NT2/D1 (cell line): ENCODE measurements at regions not wholly inside any gene's neighbourhood (a gene's known extent, or its start where the extent isn't known, plus 50 kb on each side); places are given as distances from the start of the nearest gene placed in this dataset.

ENCODE experiments used
- DNase-seq: peaks from one replicate; pipeline ENCODE4 v3.0.0-alpha.2; 2011; ENCODE audit warnings: low read depth, low spot score
- H3K27me3 ChIP-seq: 2 replicates; pipeline ENCODE4 v1.6.0; 2011; ENCODE audit warnings: mild to moderate bottlenecking; ENCODE audit not compliant: insufficient read length, insufficient read depth
- H3K36me3 ChIP-seq: 2 replicates; pipeline ENCODE4 v1.6.1; 2011; ENCODE audit warnings: mild to moderate bottlenecking, low read length, mixed read lengths; ENCODE audit not compliant: insufficient read depth, insufficient read length
- H3K4me1 ChIP-seq: 2 replicates; pipeline ENCODE4 v1.5.1; 2011; ENCODE audit not compliant: insufficient read depth, insufficient read length
- H3K4me3 ChIP-seq: 2 replicates; pipeline ENCODE4 v1.5.1; 2011; ENCODE audit warnings: low read depth; ENCODE audit not compliant: insufficient read length
- H3K9ac ChIP-seq: 2 replicates; pipeline ENCODE4 v1.6.0; 2011; ENCODE audit warnings: low read depth; ENCODE audit not compliant: insufficient read length
- H3K9me3 ChIP-seq: 2 replicates; pipeline ENCODE4 v1.5.1; 2011; ENCODE audit warnings: mild to moderate bottlenecking, low read length; ENCODE audit not compliant: insufficient read depth
- SUZ12 ChIP-seq: IDR thresholded peaks from 2 replicates; pipeline ENCODE4 v1.6.1; 2011; ENCODE audit not compliant: insufficient read length, insufficient read depth; ENCODE audit errors: extremely low read depth
- YY1 ChIP-seq: IDR thresholded peaks from 2 replicates; pipeline ENCODE4 v1.6.1; 2011; ENCODE audit not compliant: insufficient read length, insufficient read depth
- ZNF274 ChIP-seq: IDR thresholded peaks from 2 replicates; pipeline ENCODE4 v1.6.1; 2011; ENCODE audit warnings: mild to moderate bottlenecking, low read depth, low read length

DNA sequence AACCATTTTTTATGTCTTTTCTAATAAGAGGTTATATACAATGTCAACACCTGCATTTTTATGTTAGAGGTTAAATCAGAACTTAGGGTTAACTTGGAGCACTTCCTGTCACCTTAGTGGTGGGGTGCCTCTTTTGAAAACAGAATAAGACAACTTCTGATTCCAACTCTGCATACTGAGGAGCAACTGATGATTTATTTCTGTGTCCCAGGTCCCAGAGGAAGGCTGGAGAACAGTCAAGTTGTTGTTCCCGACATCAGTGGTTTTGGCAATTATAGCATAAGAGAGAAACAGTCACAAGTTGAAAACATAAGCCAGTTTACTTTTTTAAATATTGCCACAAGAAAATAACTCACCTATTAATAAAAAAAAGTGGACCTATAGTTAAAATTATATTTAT lies 871.0 kb upstream of the ADAMTS5 start:
- Histone ChIP-seq H3K9ac (no peak overlapping the region), H3K4me1 (no peaks in the 10 kb centered on the region), H3K9me3 (no peaks in the 10 kb centered on the region), H3K36me3 (no peaks in the 10 kb centered on the region), H3K4me3 (no peak overlapping the region), H3K27me3 (no peaks in the 10 kb centered on the region)
- no peak for DNase-seq
- TF ChIP-seq SUZ12 (no peak), YY1 (no peak), ZNF274 (no peak)

DNA sequence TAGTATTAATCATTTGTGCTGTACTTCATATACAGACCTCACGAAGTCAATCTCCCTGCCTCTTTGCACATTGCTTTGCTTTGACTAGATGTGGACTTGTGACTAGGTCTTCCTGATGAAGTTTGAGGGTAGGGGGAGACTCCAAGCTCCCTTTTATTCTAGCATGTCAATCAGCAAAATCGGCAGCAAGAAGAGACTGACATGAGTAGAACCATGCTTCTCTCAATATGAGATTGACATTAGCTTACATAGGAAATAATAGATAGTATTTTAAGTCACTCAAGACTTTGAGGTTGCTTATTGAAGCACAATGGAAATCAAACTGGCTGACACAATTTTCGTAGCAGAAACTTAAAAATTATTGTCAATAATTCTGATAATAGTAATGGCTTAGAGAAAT lies 866.4 kb upstream of the ADAMTS5 start:
- Histone ChIP-seq H3K27me3 (no peaks in the 10 kb centered on the region), H3K4me1 (no peaks in the 10 kb centered on the region), H3K9me3 (no peaks in the 10 kb centered on the region), H3K36me3 (no peaks in the 10 kb centered on the region), H3K9ac (no peak overlapping the region), H3K4me3 (no peak overlapping the region)
- no peak for TF ChIP-seq YY1
- no peak for TF ChIP-seq SUZ12
- TF ChIP-seq ZNF274 = no peak
- no peak for DNase-seq

DNA sequence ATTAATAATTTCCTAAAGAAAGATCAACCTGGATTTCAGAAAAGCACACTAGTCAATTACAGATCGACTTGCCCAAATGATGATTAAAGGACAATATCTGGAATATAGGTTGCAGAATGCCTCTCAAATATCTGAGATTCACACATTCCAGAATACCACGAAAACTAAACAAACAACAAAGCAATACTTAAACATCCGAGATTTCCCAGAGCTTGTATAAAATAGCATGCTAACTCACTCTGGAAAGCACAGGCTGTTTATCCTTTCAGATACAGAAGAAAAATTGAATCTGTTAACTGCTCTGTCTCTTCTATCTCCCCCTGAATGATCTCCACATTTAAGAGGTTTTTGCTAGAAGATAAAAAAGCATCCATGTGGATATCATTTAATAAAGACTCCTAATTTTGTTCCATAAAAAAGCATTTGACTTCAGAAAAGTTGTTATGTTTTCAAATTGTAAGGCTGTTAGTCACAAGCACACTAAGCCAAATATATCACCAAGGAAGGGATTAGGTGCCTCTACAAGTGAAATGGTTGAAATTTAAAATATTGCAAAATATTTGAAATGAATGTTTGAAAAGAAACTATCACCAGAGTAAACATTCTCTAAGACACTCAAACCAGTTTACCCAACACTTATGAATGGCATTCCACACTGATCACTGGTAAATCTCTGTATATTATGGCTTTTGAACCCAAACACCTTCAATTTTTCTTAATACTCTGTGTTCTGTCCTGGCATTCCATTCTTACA lies 865.1 kb upstream of the ADAMTS5 start:
- DNase-seq = no peak
- Histone ChIP-seq H3K27me3 (no peaks in the 10 kb centered on the region), H3K4me1 (no peaks in the 10 kb centered on the region), H3K9me3 (no peaks in the 10 kb centered on the region), H3K36me3 (no peaks in the 10 kb centered on the region), H3K4me3 (no peak overlapping the region), H3K9ac (no peak overlapping the region)
- no peak for TF ChIP-seq ZNF274
- no peak for TF ChIP-seq YY1
- no peak for TF ChIP-seq SUZ12

DNA sequence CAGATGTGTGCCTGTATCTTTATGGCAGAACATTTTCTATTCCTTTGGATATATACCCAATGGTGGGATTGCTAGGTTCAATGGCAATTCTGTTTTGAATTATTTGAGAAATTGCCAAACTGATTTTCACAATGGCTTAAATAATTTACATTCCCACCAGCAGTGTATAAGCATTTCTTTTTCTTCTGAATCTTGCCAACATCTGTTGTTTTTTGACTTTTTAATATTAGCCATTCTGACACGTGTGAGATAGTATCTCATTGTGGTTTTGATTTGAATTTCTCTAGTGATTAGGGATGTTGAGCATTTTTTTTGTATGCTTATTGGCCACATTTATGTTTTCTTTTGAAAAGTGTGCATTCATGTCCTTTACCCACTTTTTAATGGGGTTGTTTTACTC lies 864.3 kb upstream of the ADAMTS5 start:
- Histone ChIP-seq H3K27me3 (no peaks in the 10 kb centered on the region), H3K4me1 (no peaks in the 10 kb centered on the region), H3K9me3 (no peaks in the 10 kb centered on the region), H3K36me3 (no peaks in the 10 kb centered on the region), H3K4me3 (no peak overlapping the region), H3K9ac (no peak overlapping the region)
- DNase-seq = no peak
- TF ChIP-seq ZNF274 (no peak), YY1 (no peak), SUZ12 (no peak)

DNA sequence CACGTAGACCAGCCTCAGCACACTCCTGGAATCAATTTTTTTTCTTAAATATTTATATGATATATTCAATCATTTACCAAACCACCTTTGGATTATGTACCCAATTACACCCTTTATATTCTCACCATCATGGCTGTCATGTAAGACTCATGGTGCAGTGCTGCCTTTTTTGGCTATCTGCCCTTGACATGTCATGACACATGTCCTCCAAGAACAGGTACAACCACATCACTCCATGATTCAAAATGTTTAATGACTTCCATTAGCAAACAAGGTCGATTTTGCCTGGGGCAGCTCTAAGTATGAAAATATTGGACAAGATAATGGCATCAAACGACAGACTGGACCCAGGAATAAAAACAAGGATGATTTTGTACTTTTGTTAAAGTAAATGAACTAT lies 861.1 kb upstream of the ADAMTS5 start:
- Histone ChIP-seq H3K9me3 (no peaks in the 10 kb centered on the region), H3K4me1 (no peaks in the 10 kb centered on the region), H3K4me3 (no peak overlapping the region), H3K36me3 (no peaks in the 10 kb centered on the region), H3K27me3 (no peaks in the 10 kb centered on the region), H3K9ac (no peak overlapping the region)
- DNase-seq = no peak
- TF ChIP-seq ZNF274 (no peak), SUZ12 (no peak), YY1 (no peak)

DNA sequence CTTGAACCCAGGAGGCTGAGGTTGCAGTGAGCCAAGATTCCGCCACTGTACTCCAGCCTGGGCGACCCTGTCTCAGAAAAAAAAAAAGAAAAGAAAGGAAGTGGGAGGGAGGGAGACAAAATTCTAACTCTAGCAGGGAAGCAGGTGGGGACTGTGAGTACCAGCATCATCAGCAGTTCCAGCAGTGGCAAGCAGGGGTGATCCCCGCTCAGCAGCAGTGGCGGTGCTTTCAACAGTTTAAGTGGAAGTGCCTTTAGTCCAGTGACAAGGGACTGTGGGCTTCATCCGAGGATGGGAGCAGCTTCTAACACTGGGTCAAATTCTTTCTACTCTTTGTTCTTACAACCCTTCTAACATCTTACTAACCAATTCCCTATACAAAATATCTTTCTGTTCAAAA lies 858.1 kb upstream of the ADAMTS5 start:
- Histone ChIP-seq H3K9ac (no peak overlapping the region), H3K9me3 (no peaks in the 10 kb centered on the region), H3K27me3 (no peaks in the 10 kb centered on the region), H3K36me3 (no peaks in the 10 kb centered on the region), H3K4me1 (no peaks in the 10 kb centered on the region), H3K4me3 (no peak overlapping the region)
- DNase-seq = no peak
- TF ChIP-seq SUZ12 (no peak), YY1 (no peak), ZNF274 (no peak)

DNA sequence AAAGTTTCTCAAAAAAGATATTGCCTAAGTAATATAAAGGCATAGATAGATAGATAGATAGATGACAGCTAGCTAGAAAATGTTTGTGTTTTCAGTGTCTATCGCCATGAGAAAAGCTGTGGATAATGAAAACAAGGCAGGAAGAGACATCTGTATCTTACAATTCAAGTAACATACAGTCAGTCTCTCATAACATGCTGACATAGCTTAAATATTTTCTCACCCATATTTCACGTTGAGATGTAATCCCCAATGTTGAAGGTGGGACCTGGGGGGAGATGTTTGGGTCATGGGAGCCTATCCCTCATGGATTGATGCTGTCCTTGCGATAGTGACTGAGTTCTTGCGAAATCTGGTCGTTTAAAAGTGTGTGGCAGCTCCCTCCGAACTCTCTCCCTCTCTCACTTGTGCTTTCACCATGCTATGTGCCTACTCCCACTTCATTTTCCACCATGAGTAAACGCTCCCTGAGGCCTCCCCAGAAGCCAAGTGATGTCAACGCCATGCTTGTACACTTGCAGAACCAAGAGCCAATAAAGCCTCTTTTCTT lies 856.8 kb upstream of the ADAMTS5 start:
- Histone ChIP-seq H3K27me3 (no peaks in the 10 kb centered on the region), H3K9ac (no peak overlapping the region), H3K36me3 (no peaks in the 10 kb centered on the region), H3K4me3 (no peak overlapping the region), H3K4me1 (no peaks in the 10 kb centered on the region), H3K9me3 (no peaks in the 10 kb centered on the region)
- no peak for DNase-seq
- TF ChIP-seq YY1 (no peak), ZNF274 (no peak), SUZ12 (no peak)

DNA sequence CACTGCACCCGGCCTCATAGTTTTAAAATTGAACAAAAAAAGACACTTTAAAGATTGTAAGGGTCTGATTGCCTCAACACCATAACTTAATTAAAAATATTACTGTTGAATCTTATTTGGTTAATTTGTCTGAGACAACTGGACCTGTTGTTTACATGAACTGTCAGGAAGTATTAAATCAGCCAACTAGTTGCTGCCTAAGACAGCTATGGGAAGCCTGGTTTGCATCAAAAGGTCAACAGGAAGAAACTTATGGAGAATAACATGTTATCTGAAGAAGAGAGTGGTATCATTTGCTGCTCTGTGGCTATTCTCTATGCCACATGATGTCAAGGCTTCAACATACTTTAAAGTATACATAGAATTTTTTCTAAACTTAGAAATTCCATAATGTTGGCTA lies 853.5 kb upstream of the ADAMTS5 start:
- Histone ChIP-seq H3K36me3 (no peaks in the 10 kb centered on the region), H3K27me3 (no peaks in the 10 kb centered on the region), H3K9ac (no peak overlapping the region), H3K9me3 (no peaks in the 10 kb centered on the region), H3K4me3 (no peak overlapping the region), H3K4me1 (no peaks in the 10 kb centered on the region)
- no peak for TF ChIP-seq ZNF274
- no peak for TF ChIP-seq SUZ12
- no peak for TF ChIP-seq YY1
- no peak for DNase-seq
